Neural progenitor cell (in vitro differentiated cells): ENCODE measurements at regions not wholly inside any gene's neighbourhood (a gene's known extent, or its start where the extent isn't known, plus 50 kb on each side); places are given as distances from the start of the nearest gene placed in this dataset.

Experiments used
- DNase-seq: peaks from one replicate; pipeline ENCODE4 v3.0.0-alpha.2; 2016; ENCODE audit warnings: low spot score
- H2AFZ ChIP-seq: fragments of 200-600 bp; sonication (generic); replicated peaks from 2 replicates; pipeline ENCODE4 v1.6.1; 2016; ENCODE audit warnings: antibody characterized with exemption
- H3F3A ChIP-seq: fragments of 200-600 bp; sonication (generic); 2 replicates; pipeline ENCODE4 v1.6.1; 2016; ENCODE audit warnings: antibody characterized with exemption, low read depth
- H3K27ac ChIP-seq: fragments of 200-600 bp; sonication (generic); 2 replicates; pipeline ENCODE4 v1.5.1; 2016; ENCODE audit warnings: mild to moderate bottlenecking
- H3K27me3 ChIP-seq: fragments of 200-600 bp; sonication (generic); 2 replicates; pipeline ENCODE4 v1.6.1; 2016; ENCODE audit warnings: mild to moderate bottlenecking, moderate library complexity
- H3K36me3 ChIP-seq: fragments of 200-600 bp; sonication (generic); 2 replicates; pipeline ENCODE4 v1.5.1; 2016
- H3K4me1 ChIP-seq: fragments of 200-600 bp; sonication (generic); 2 replicates; pipeline ENCODE4 v1.6.1; 2016; ENCODE audit warnings: mixed run types
- H3K4me2 ChIP-seq: fragments of 200-600 bp; sonication (generic); 2 replicates; pipeline ENCODE4 v1.6.1; 2016
- H3K4me3 ChIP-seq: fragments of 200-600 bp; sonication (generic); 2 replicates; pipeline ENCODE4 v1.5.1; 2016
- H3K79me2 ChIP-seq: fragments of 200-600 bp; sonication (generic); 2 replicates; pipeline ENCODE4 v1.6.1; 2016; ENCODE audit warnings: low read depth
- H3K9ac ChIP-seq: fragments of 200-600 bp; sonication (generic); 2 replicates; pipeline ENCODE4 v1.6.1; 2016
- H3K9me3 ChIP-seq: fragments of 200-600 bp; sonication (generic); 2 replicates; pipeline ENCODE4 v1.5.1; 2016; ENCODE audit warnings: low read depth
- H4K20me1 ChIP-seq: fragments of 200-600 bp; sonication (generic); 2 replicates; pipeline ENCODE4 v1.6.1; 2016; ENCODE audit warnings: low read depth
- H3K27ac Mint-ChIP-seq: 3 replicates; pipeline ENCODE4 v1.8.0; 2021; ENCODE audit warnings: mixed read lengths
- H3K27me3 Mint-ChIP-seq: 2 replicates; pipeline ENCODE4 v1.8.0; 2022; ENCODE audit warnings: low read depth, mild to moderate bottlenecking, inconsistent platforms, moderate library complexity, mixed read lengths; ENCODE audit not compliant: insufficient read depth
- H3K36me3 Mint-ChIP-seq: 3 replicates; pipeline ENCODE4 v1.8.0; 2021; ENCODE audit warnings: mixed read lengths
- H3K4me1 Mint-ChIP-seq: 3 replicates; pipeline ENCODE4 v1.8.0; 2021; ENCODE audit warnings: mixed read lengths
- H3K4me3 Mint-ChIP-seq: 3 replicates; pipeline ENCODE4 v1.8.0; 2021; ENCODE audit warnings: mild to moderate bottlenecking, moderate library complexity, mixed read lengths
- H3K9me3 Mint-ChIP-seq: 3 replicates; pipeline ENCODE4 v1.8.0; 2020; ENCODE audit warnings: mixed read lengths
- EZH2 ChIP-seq: fragments of 200-600 bp; sonication (generic); IDR thresholded peaks from 2 replicates; pipeline ENCODE4 v1.6.1; 2017; ENCODE audit warnings: antibody characterized with exemption, mild to moderate bottlenecking, moderate library complexity
- EZH2phosphoT487 ChIP-seq: fragments of 200-600 bp; sonication (generic); IDR thresholded peaks from 2 replicates; pipeline ENCODE4 v1.6.1; 2017; ENCODE audit warnings: antibody characterized with exemption
- TF ChIP-seq, protein P1 (sequence below): fragments of 200-600 bp; sonication (generic); IDR thresholded peaks from 2 replicates; pipeline ENCODE4 v1.5.1; 2017; ENCODE audit warnings: antibody characterized with exemption, mild to moderate bottlenecking

DNA sequence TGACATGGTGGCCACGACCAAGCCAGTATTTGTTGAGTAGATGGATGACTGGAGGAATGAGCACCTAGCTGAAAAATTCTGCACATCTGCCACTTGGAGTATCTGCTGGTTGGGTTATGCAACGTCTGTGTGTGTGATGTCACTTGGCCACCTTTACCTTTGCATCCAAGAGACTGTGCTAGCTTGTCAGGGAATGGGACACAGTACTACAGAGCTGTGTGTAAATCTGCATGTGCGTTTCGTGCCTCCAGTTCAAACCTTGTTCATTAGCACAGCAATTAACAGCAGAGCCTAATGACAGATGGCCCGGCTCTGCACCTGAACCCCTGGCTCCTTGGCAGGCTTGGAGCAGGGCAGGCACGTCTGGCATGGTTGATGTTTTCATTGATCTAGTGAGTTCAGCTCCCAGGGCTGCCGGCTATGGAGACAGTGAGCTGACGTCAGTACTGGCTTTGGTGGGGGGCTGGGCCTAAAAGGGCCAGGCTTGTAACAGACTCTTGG is 188.4 kb upstream of the NAV2 start:
- Mint-ChIP-seq H3K27me3 (peaks cover 20% of the 10 kb centered on the region), H3K4me1 (peaks cover 58% of the 10 kb centered on the region), H3K27ac (no peak overlapping the region), H3K4me3 (no peak overlapping the region), H3K9me3 (no peaks in the 10 kb centered on the region), H3K36me3 (peaks cover 2% of the 10 kb centered on the region)
- H3K4me1 ChIP-seq: peaks cover 13% of the 10 kb centered on the region
- no peak overlapping the region for H3K9ac ChIP-seq
- no peak overlapping the region for H3K4me2 ChIP-seq
- peaks cover 6% of the 10 kb centered on the region for H4K20me1 ChIP-seq
- H3F3A ChIP-seq: peaks cover 13% of the 10 kb centered on the region
- no peak overlapping the region for H3K27ac ChIP-seq
- no peak for TF ChIP-seq EZH2phosphoT487
- TF ChIP-seq, protein P1, sequence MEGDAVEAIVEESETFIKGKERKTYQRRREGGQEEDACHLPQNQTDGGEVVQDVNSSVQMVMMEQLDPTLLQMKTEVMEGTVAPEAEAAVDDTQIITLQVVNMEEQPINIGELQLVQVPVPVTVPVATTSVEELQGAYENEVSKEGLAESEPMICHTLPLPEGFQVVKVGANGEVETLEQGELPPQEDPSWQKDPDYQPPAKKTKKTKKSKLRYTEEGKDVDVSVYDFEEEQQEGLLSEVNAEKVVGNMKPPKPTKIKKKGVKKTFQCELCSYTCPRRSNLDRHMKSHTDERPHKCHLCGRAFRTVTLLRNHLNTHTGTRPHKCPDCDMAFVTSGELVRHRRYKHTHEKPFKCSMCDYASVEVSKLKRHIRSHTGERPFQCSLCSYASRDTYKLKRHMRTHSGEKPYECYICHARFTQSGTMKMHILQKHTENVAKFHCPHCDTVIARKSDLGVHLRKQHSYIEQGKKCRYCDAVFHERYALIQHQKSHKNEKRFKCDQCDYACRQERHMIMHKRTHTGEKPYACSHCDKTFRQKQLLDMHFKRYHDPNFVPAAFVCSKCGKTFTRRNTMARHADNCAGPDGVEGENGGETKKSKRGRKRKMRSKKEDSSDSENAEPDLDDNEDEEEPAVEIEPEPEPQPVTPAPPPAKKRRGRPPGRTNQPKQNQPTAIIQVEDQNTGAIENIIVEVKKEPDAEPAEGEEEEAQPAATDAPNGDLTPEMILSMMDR: no peak
- no peak for TF ChIP-seq EZH2
- DNase-seq: no peak
- H3K9me3 ChIP-seq: no peaks in the 10 kb centered on the region
- H2AFZ ChIP-seq: no peak overlapping the region
- H3K4me3 ChIP-seq: no peak overlapping the region
- H3K36me3 ChIP-seq: no peaks in the 10 kb centered on the region
- H3K27me3 ChIP-seq: peaks cover 33% of the 10 kb centered on the region
- no peaks in the 10 kb centered on the region for H3K79me2 ChIP-seq

GRCh38 chr11:19520681-19521080 is 192.0 kb upstream of the NAV2 start:
- no peaks in the 10 kb centered on the region for H3K36me3 ChIP-seq
- H3K27ac Mint-ChIP-seq: no peak overlapping the region
- no peak for DNase-seq

DNA sequence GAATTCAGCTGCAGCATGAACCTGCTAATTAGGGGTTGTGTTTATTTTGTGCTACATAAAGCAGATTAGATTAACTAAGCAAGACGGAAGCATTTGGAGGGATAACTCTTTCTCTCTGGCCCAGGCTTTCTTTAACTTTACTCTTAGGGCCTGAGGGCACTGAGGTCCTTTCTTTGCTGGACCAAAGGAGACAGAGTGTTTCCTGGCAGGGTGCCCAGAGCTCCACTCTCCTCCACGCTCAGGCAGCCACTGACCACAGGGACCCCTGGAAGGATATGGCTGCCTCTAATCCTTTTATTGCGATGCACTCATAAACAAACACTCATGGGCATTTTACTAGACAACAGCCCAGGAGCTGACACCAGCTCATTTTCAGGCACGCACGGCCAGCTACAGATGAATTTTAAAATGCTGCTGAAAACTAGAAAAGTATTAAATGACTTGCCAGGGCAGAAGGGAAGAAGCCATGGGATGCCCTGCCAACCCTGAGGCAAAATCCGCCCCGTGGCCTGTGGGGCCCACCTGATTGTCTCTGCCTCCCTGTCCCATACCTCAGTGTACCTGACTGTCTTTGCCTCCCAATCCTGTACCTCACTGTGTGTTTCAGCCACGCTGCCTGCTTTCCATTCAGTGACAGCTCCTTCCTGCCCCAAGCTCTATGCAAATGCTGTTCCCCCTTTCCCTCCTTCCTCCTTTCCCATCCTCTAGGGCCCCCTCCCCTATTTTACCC is 192.6 kb upstream of the NAV2 start:
- TF ChIP-seq EZH2phosphoT487: peak; percentile 64
- no peak for TF ChIP-seq EZH2
- TF ChIP-seq, protein P1: no peak
- H3K9me3 ChIP-seq: no peaks in the 10 kb centered on the region
- peaks cover 66% of the 10 kb centered on the region for H3K27me3 ChIP-seq
- no peak overlapping the region for H3K9ac ChIP-seq
- H3K4me2 ChIP-seq: peak overlapping the region; percentile 61
- peaks cover 49% of the 10 kb centered on the region for H3K4me1 Mint-ChIP-seq
- no peaks in the 10 kb centered on the region for H3K36me3 ChIP-seq
- no peak overlapping the region for H3K4me3 ChIP-seq
- H3K79me2 ChIP-seq: no peaks in the 10 kb centered on the region
- no peak overlapping the region for H3K27ac Mint-ChIP-seq
- peaks cover 31% of the 10 kb centered on the region for H3K4me1 ChIP-seq
- no peak overlapping the region for H2AFZ ChIP-seq
- no peaks in the 10 kb centered on the region for H3K9me3 Mint-ChIP-seq
- peaks cover 10% of the 10 kb centered on the region for H4K20me1 ChIP-seq
- H3K27ac ChIP-seq: peak overlapping the region; percentile 39
- no peak overlapping the region for H3K4me3 Mint-ChIP-seq
- peaks cover 15% of the 10 kb centered on the region for H3F3A ChIP-seq
- H3K36me3 Mint-ChIP-seq: no peaks in the 10 kb centered on the region
- peak; percentile 59 for DNase-seq
- peaks cover 10% of the 10 kb centered on the region for H3K27me3 Mint-ChIP-seq

More at GRCh38 chr11:19520681-19521080, 192.0 kb upstream of the NAV2 start:
- H3K9me3 Mint-ChIP-seq: no peaks in the 10 kb centered on the region
- no peak overlapping the region for H3K4me2 ChIP-seq
- H3K4me1 ChIP-seq: peaks cover 31% of the 10 kb centered on the region
- no peaks in the 10 kb centered on the region for H3K9me3 ChIP-seq
- H2AFZ ChIP-seq: no peak overlapping the region
- TF ChIP-seq EZH2phosphoT487: no peak
- TF ChIP-seq, protein P1: no peak
- TF ChIP-seq EZH2: no peak
- H3K4me3 ChIP-seq: no peak overlapping the region
- H3K27me3 ChIP-seq: peaks cover 62% of the 10 kb centered on the region
- no peak overlapping the region for H3K4me3 Mint-ChIP-seq
- no peak overlapping the region for H3K9ac ChIP-seq
- no peak overlapping the region for H3K27ac ChIP-seq
- H3K36me3 Mint-ChIP-seq: no peaks in the 10 kb centered on the region
- H3K27me3 Mint-ChIP-seq: peaks cover 10% of the 10 kb centered on the region
- no peaks in the 10 kb centered on the region for H3K79me2 ChIP-seq
- peaks cover 50% of the 10 kb centered on the region for H3K4me1 Mint-ChIP-seq
- H4K20me1 ChIP-seq: peaks cover 10% of the 10 kb centered on the region
- peaks cover 15% of the 10 kb centered on the region for H3F3A ChIP-seq
